A549 (cell line): ENCODE measurements at regions not wholly inside any gene's neighbourhood (a gene's known extent, or its start where the extent isn't known, plus 50 kb on each side); places are given as distances from the start of the nearest gene placed in this dataset.

ENCODE experiments used
- ATAC-seq, 2 experiments: fragments of 200-7000 bp in 1 of 2; fragments of >200 bp in 1 of 2; cut with Nextera tagmentation in 1 of 2; cut with Tn5 transposase in 1 of 2; 3 replicates each; pipeline versions ENCODE4 v1.8.0 to v1.9.1; 2018 to 2020; ENCODE audit warnings: mild to moderate bottlenecking in 1 of 2, moderate library complexity in 1 of 2
- CTCF ChIA-PET: fragments of 300-600 bp; sonication (Branson Sonifier 250); formaldehyde crosslinking; extraction: SDS; loops from one replicate; lab custom pipeline; 2021; ENCODE audit warnings: antibody characterized with exemption, inconsistent platforms; lab: Yijun Ruan, JAX
- POLR2A ChIA-PET: fragments of 350-600 bp; formaldehyde crosslinking; extraction: SDS; loops from one replicate; lab custom pipeline; 2021; ENCODE audit warnings: antibody characterized with exemption, inconsistent platforms; lab: Yijun Ruan, JAX
- DNase-seq, 2 experiments: peaks; one replicate each; pipeline versions ENCODE4 v3.0.0 to v3.0.0-alpha.2; 2011 to 2016; ENCODE audit warnings: low read depth in 1 of 2, low spot score in 1 of 2
- FAIRE-seq: peaks from 2 replicates; lab custom pipeline; 2011; peaks lifted over from hg19 to GRCh38; lab: Jason Lieb, UNC
- H3K27ac ChIP-seq, 2 experiments: fragments of >200 bp; sonication (Bioruptor Twin); formaldehyde crosslinking; 3 replicates each; pipeline ENCODE4 v1.5.1; 2016 to 2017
- H3K4me1 ChIP-seq: fragments of >200 bp; sonication (Bioruptor Twin); formaldehyde crosslinking; 3 replicates; pipeline ENCODE4 v1.6.1; 2016
- H3K4me2 ChIP-seq: fragments of >200 bp; sonication (Bioruptor Twin); formaldehyde crosslinking; 3 replicates; pipeline ENCODE4 v1.6.1; 2016
- H3K4me3 ChIP-seq: fragments of >200 bp; sonication (Bioruptor Twin); formaldehyde crosslinking; 3 replicates; pipeline ENCODE4 v1.5.1; 2016
- H3K9me3 ChIP-seq: fragments of >200 bp; sonication (Bioruptor Twin); formaldehyde crosslinking; 3 replicates; pipeline ENCODE4 v1.6.1; 2016
- BHLHE40 ChIP-seq: IDR thresholded peaks from 2 replicates; pipeline ENCODE4 v1.6.1; 2012; ENCODE audit warnings: low read depth, low read length, inconsistent platforms
- CBX2 ChIP-seq: fragments of 200-600 bp; sonication (generic); IDR thresholded peaks from 2 replicates; pipeline ENCODE4 v1.6.1; 2016; ENCODE audit warnings: low read depth, mild to moderate bottlenecking, borderline replicate concordance
- CBX8 ChIP-seq: fragments of 200-600 bp; sonication (generic); IDR thresholded peaks from 2 replicates; pipeline ENCODE4 v1.6.1; 2016
- CEBPB ChIP-seq, 2 experiments: fragments of >200 bp in 1 of 2; sonication (Bioruptor Twin) in 1 of 2; formaldehyde crosslinking in 1 of 2; IDR thresholded peaks; 2 replicates each; pipeline ENCODE4 v1.6.1; 2012 to 2016
- CHD4 ChIP-seq: fragments of 200-600 bp; sonication (generic); IDR thresholded peaks from 2 replicates; pipeline ENCODE4 v1.6.1; 2016; ENCODE audit warnings: antibody characterized with exemption, mild to moderate bottlenecking, borderline replicate concordance
- EHMT2 ChIP-seq: fragments of 200-600 bp; sonication (generic); IDR thresholded peaks from 2 replicates; pipeline ENCODE4 v1.6.1; 2016; ENCODE audit warnings: antibody characterized with exemption, low read depth, mild to moderate bottlenecking, moderate library complexity
- EP300 ChIP-seq, 2 experiments: fragments of >200 bp; sonication (Bioruptor Twin); formaldehyde crosslinking; IDR thresholded peaks; 2 replicates in 1 of 2; 3 replicates in 1 of 2; pipeline ENCODE4 v1.6.1; 2016 to 2017
- FOSB ChIP-seq: fragments of 250-450 bp; sonication (Bioruptor Pico); IDR thresholded peaks from 2 replicates; pipeline ENCODE4 v1.5.0; 2020; ENCODE audit warnings: mild to moderate bottlenecking, moderate library complexity
- FOSL2 ChIP-seq, 2 experiments: fragments of 450-650 bp in 1 of 2; fragments of >200 bp in 1 of 2; sonication (Bioruptor Twin) in 1 of 2; formaldehyde crosslinking; IDR thresholded peaks; 2 replicates each; pipeline versions ENCODE4 v1.5.0 to v1.6.1; 2016 to 2020; ENCODE audit warnings: mild to moderate bottlenecking in 1 of 2, moderate library complexity in 1 of 2
- FOXS1 ChIP-seq: fragments of 250-450 bp; sonication (Bioruptor Pico); IDR thresholded peaks from 2 replicates; pipeline ENCODE4 v1.5.0; 2020; ENCODE audit warnings: mild to moderate bottlenecking, moderate library complexity
- HOXA7 ChIP-seq: fragments of 250-450 bp; sonication (Bioruptor Pico); IDR thresholded peaks from 2 replicates; pipeline ENCODE4 v1.5.0; 2020; ENCODE audit warnings: mild to moderate bottlenecking, moderate library complexity
- HOXB13 ChIP-seq: fragments of 250-450 bp; sonication (Bioruptor Pico); IDR thresholded peaks from 2 replicates; pipeline ENCODE4 v1.5.0; 2020; ENCODE audit warnings: low read depth, mild to moderate bottlenecking, moderate library complexity
- JUNB ChIP-seq: fragments of >200 bp; sonication (Bioruptor Twin); formaldehyde crosslinking; IDR thresholded peaks from 2 replicates; pipeline ENCODE4 v1.6.1; 2016
- KDM1A ChIP-seq: fragments of 200-600 bp; sonication (generic); IDR thresholded peaks from 2 replicates; pipeline ENCODE4 v1.6.1; 2016; ENCODE audit warnings: low read depth, mild to moderate bottlenecking
- KDM5A ChIP-seq: fragments of 200-600 bp; sonication (generic); IDR thresholded peaks from 2 replicates; pipeline ENCODE4 v1.6.1; 2016; ENCODE audit warnings: antibody characterized with exemption, mild to moderate bottlenecking
- MAFK ChIP-seq: fragments of 450-650 bp; IDR thresholded peaks from 2 replicates; pipeline ENCODE4 v1.6.1; 2014; ENCODE audit not compliant: partially characterized antibody
- MYC ChIP-seq: IDR thresholded peaks from 2 replicates; pipeline ENCODE4 v1.6.1; 2012; ENCODE audit warnings: mild to moderate bottlenecking, inconsistent platforms, low read length, improper control_type of control experiment, borderline replicate concordance
- NFE2L2 ChIP-seq: fragments of 150-350 bp; conservative IDR thresholded peaks from 2 replicates; pipeline ENCODE4 v1.6.1; 2014; ENCODE audit warnings: low read length
- NPAS2 ChIP-seq: fragments of 250-450 bp; sonication (Bioruptor Pico); IDR thresholded peaks from 2 replicates; pipeline ENCODE4 v1.8.0; 2022; ENCODE audit warnings: mild to moderate bottlenecking, moderate library complexity, borderline replicate concordance
- NR3C1 ChIP-seq: fragments of >200 bp; sonication (Bioruptor Twin); formaldehyde crosslinking; IDR thresholded peaks from 3 replicates; pipeline ENCODE4 v1.6.1; 2017
- POLR2A ChIP-seq: IDR thresholded peaks from 2 replicates; pipeline ENCODE4 v1.6.1; 2012; ENCODE audit warnings: mild to moderate bottlenecking, low read length
- RCOR1 ChIP-seq: fragments of 150-350 bp; IDR thresholded peaks from 2 replicates; pipeline ENCODE4 v1.6.1; 2014; ENCODE audit warnings: antibody characterized with exemption, low read length, low read depth
- RNF2 ChIP-seq: fragments of 200-600 bp; sonication (generic); IDR thresholded peaks from 2 replicates; pipeline ENCODE4 v1.6.1; 2016; ENCODE audit warnings: low read depth, mild to moderate bottlenecking, antibody characterized with exemption, moderate library complexity, borderline replicate concordance
- SREBF2 ChIP-seq: fragments of 450-650 bp; IDR thresholded peaks from 2 replicates; pipeline ENCODE4 v1.6.1; 2014; ENCODE audit warnings: mild to moderate bottlenecking, moderate library complexity
- ZSCAN20 ChIP-seq: fragments of 250-450 bp; sonication (Bioruptor Pico); IDR thresholded peaks from 2 replicates; pipeline ENCODE4 v1.8.0; 2022; ENCODE audit warnings: mild to moderate bottlenecking, moderate library complexity
- WGBS: methylation state at CpG from one replicate; pipeline ENCODE4 v1.1.6; 2017; ENCODE audit errors: missing lambda C conversion rate; 5-methylcytosine and 5-hydroxymethylcytosine counted together
- TF ChIP-seq, protein P1 (sequence below): IDR thresholded peaks from 2 replicates; pipeline ENCODE4 v1.6.1; 2012
- TF ChIP-seq, protein P2 (sequence below): fragments of 250-450 bp; sonication (Bioruptor Pico); IDR thresholded peaks from 2 replicates; pipeline ENCODE4 v1.5.0; 2021; ENCODE audit warnings: mild to moderate bottlenecking, moderate library complexity, borderline replicate concordance
- TF ChIP-seq, protein P3 (sequence below): IDR thresholded peaks from 2 replicates; pipeline ENCODE4 v1.6.1; 2012
- TF ChIP-seq, protein P4 (sequence below): fragments of >200 bp; sonication (Bioruptor Twin); formaldehyde crosslinking; IDR thresholded peaks from 3 replicates; pipeline ENCODE4 v1.6.1; 2016
- TF ChIP-seq, protein P5 (sequence below): fragments of >200 bp; sonication (Bioruptor Twin); formaldehyde crosslinking; IDR thresholded peaks from 3 replicates; pipeline ENCODE4 v1.5.1; 2016

DNA sequence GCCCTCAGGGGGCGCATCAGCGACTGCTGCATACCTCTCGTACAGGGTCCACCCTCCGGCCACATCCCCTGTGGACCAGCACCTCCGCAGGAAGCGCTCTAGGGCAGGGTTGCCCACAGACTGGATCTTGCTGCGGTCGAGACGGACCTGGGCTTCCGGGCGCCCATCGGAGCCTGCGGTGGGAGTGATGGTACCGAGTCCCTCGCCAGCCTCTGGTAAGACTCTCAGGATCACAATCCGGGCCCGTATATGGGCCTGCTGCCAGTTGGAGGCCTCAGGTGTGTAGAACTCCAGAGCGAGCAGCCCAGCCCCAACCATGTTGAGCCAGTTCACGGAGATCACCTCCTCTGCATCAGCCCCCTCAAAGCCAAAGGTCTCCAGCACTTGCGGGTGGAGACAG is 323.0 kb downstream of the ANXA1 start:
- ChIA-PET POLR2A (no interaction called here), CTCF (interaction anchor here (1.1 kb wide), 1 partner anchor 9 kb away, joined by 3 read pairs; no protein-coding TSS in a partner anchor)
- FAIRE-seq (no peak), DNase-seq (no peak), ATAC-seq (no peak)
- H3K4me1 ChIP-seq, result no peaks in the 10 kb centered on the region
- WGBS, result 41% methylated on average over 7 of the region's 20 CpGs
- TF ChIP-seq RCOR1 (no peak), CEBPB (IDR thresholded peaks at IDR 0.05) (no peak), MAFK (no peak), HOXB13 (CRISPR knock-in tag) (no peak), EHMT2 (no peak), ZSCAN20 (CRISPR knock-in tag) (no peak), EP300 (IDR thresholded peaks at IDR 0.05) (no peak), RNF2 (no peak), HOXA7 (no peak), SREBF2 (no peak), CHD4 (no peak), CBX2 (no peak), NFE2L2 (no peak), MYC (no peak), FOSB (CRISPR knock-in tag) (no peak), KDM1A (no peak)
- TF ChIP-seq, protein P1, sequence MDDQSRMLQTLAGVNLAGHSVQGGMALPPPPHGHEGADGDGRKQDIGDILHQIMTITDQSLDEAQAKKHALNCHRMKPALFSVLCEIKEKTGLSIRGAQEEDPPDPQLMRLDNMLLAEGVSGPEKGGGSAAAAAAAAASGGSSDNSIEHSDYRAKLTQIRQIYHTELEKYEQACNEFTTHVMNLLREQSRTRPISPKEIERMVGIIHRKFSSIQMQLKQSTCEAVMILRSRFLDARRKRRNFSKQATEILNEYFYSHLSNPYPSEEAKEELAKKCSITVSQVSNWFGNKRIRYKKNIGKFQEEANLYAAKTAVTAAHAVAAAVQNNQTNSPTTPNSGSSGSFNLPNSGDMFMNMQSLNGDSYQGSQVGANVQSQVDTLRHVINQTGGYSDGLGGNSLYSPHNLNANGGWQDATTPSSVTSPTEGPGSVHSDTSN, result no peak
- TF ChIP-seq, protein P2, sequence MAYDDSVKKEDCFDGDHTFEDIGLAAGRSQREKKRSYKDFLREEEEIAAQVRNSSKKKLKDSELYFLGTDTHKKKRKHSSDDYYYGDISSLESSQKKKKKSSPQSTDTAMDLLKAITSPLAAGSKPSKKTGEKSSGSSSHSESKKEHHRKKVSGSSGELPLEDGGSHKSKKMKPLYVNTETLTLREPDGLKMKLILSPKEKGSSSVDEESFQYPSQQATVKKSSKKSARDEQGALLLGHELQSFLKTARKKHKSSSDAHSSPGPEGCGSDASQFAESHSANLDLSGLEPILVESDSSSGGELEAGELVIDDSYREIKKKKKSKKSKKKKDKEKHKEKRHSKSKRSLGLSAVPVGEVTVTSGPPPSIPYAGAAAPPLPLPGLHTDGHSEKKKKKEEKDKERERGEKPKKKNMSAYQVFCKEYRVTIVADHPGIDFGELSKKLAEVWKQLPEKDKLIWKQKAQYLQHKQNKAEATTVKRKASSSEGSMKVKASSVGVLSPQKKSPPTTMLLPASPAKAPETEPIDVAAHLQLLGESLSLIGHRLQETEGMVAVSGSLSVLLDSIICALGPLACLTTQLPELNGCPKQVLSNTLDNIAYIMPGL (CRISPR knock-in tag), result no peak
- H3K4me3 ChIP-seq, result no peak overlapping the region
- no peaks in the 10 kb centered on the region for H3K9me3 ChIP-seq
- H3K27ac ChIP-seq, result no peak overlapping the region
- H3K4me2 ChIP-seq, result no peak overlapping the region

DNA sequence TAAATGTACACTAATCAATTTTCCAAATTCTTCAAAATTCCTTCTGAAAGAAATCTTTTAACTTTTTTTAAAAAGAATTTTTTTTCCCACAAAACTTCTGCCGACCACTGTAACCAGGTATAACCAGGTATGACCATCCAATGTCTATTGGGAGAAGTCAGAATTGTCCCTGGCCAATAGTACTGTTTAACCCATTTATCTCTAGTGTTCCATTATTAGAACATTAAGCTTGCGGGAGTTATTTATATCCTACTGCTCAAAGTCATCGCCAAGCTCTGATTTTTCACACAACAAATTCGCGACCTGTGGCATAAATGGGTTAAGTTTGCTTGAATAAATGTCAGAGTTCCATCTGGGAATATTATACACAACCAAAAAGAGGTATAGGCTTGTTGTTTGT is 343.2 kb downstream of the ANXA1 start:
- no peak overlapping the region for H3K4me2 ChIP-seq
- FAIRE-seq (no peak), ATAC-seq (no peak), DNase-seq (no peak)
- no peak overlapping the region for H3K4me3 ChIP-seq
- WGBS, result 28% methylated on average over 5 of the region's 5 CpGs
- H3K4me1 ChIP-seq, result no peaks in the 10 kb centered on the region
- CTCF ChIA-PET, result no interaction called here
- H3K9me3 ChIP-seq, result peaks cover 7% of the 10 kb centered on the region; the same call in 1 of the 3 replicates
- H3K27ac ChIP-seq, result no peak overlapping the region
- TF ChIP-seq KDM1A, result no peak
- TF ChIP-seq CBX2, result no peak
- TF ChIP-seq, protein P3, sequence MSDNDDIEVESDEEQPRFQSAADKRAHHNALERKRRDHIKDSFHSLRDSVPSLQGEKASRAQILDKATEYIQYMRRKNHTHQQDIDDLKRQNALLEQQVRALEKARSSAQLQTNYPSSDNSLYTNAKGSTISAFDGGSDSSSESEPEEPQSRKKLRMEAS, result no peak
- no peak for TF ChIP-seq BHLHE40
- no peak for TF ChIP-seq JUNB
- TF ChIP-seq, protein P1, result no peak
- POLR2A ChIA-PET, result no interaction called here

DNA sequence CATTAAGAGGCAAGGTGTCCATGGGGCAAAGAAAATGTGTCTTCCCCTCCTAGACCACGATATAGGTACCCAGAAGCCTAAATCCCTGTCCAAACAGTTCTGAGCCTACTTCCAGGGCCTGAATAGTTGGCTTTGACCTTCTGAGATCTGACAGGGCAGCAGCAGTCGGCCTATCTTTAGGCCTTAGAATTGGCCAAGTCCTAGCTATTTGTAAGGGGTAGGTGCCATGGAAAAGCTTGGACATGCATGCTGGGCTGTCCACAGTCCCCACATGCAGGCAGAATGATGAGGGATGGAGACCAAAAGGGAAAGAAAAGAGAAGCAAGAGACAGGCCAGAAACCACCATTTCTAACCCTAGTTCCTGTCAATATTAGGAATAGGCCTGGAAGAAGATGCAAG is 346.1 kb downstream of the ANXA1 start:
- Histone ChIP-seq H3K4me3 (no peak overlapping the region), H3K4me1 (no peaks in the 10 kb centered on the region), H3K27ac (no peak overlapping the region), H3K9me3 (peaks cover 7% of the 10 kb centered on the region; the same call in 1 of the 3 replicates), H3K4me2 (no peak overlapping the region)
- ChIA-PET CTCF (no interaction called here), POLR2A (no interaction called here)
- DNase-seq, result no peak
- ATAC-seq, result no peak
- WGBS, result 0% methylated on average over 1 of the region's 2 CpGs
- FAIRE-seq, result no peak
- TF ChIP-seq JUNB (no peak), RNF2 (no peak), NPAS2 (CRISPR knock-in tag) (no peak), POLR2A (no peak), FOSL2 (IDR thresholded peaks at IDR 0.05) (no peak), FOSL2 (CRISPR knock-in tag; IDR thresholded peaks at IDR 0.05) (no peak), MAFK (no peak), CBX8 (no peak), NR3C1 (no peak), RCOR1 (no peak), FOXS1 (CRISPR knock-in tag) (no peak), KDM5A (no peak)
- TF ChIP-seq, protein P4, sequence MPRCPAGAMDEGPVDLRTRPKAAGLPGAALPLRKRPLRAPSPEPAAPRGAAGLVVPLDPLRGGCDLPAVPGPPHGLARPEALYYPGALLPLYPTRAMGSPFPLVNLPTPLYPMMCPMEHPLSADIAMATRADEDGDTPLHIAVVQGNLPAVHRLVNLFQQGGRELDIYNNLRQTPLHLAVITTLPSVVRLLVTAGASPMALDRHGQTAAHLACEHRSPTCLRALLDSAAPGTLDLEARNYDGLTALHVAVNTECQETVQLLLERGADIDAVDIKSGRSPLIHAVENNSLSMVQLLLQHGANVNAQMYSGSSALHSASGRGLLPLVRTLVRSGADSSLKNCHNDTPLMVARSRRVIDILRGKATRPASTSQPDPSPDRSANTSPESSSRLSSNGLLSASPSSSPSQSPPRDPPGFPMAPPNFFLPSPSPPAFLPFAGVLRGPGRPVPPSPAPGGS, result no peak
- TF ChIP-seq, protein P5, sequence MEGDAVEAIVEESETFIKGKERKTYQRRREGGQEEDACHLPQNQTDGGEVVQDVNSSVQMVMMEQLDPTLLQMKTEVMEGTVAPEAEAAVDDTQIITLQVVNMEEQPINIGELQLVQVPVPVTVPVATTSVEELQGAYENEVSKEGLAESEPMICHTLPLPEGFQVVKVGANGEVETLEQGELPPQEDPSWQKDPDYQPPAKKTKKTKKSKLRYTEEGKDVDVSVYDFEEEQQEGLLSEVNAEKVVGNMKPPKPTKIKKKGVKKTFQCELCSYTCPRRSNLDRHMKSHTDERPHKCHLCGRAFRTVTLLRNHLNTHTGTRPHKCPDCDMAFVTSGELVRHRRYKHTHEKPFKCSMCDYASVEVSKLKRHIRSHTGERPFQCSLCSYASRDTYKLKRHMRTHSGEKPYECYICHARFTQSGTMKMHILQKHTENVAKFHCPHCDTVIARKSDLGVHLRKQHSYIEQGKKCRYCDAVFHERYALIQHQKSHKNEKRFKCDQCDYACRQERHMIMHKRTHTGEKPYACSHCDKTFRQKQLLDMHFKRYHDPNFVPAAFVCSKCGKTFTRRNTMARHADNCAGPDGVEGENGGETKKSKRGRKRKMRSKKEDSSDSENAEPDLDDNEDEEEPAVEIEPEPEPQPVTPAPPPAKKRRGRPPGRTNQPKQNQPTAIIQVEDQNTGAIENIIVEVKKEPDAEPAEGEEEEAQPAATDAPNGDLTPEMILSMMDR, result no peak
